A673 (cell line): ENCODE measurements at regions not wholly inside any gene's neighbourhood (a gene's known extent, or its start where the extent isn't known, plus 50 kb on each side); places are given as distances from the start of the nearest gene placed in this dataset.

ENCODE experiments used
- BruUV-seq: library from RNA; stranded (reverse); fragments of 400-500 nt; replicated peaks from 2 replicates; lab custom pipeline; 2021; lab: Mats Ljungman, UMichigan
- CTCF ChIA-PET: fragments of 300-600 bp; sonication (Branson Sonifier 250); formaldehyde crosslinking; loops from one replicate; lab custom pipeline; 2022; ENCODE audit warnings: antibody characterized with exemption; lab: Charles Lee
- POLR2A ChIA-PET: fragments of 300-600 bp; sonication (Branson Sonifier 250); formaldehyde crosslinking; loops from one replicate; lab custom pipeline; 2022; ENCODE audit warnings: antibody characterized with exemption; ENCODE audit not compliant: low non-redundant PET; lab: Charles Lee
- DNase-seq: peaks from one replicate; pipeline ENCODE4 v3.0.0-alpha.2; 2015; ENCODE audit warnings: low spot score
- H3K27ac ChIP-seq: fragments of 200-600 bp; sonication (generic); 2 replicates; pipeline ENCODE4 v1.5.1; 2016; ENCODE audit warnings: mixed run types, low read depth, mild to moderate bottlenecking, mixed read lengths, antibody characterized with exemption, low read length; ENCODE audit not compliant: poor library complexity, severe bottlenecking
- H3K27me3 ChIP-seq: fragments of 200-600 bp; sonication (generic); replicated peaks from 2 replicates; pipeline ENCODE4 v1.6.1; 2017; ENCODE audit warnings: mixed run types, low read depth, mild to moderate bottlenecking, mixed read lengths, antibody characterized with exemption, low read length; ENCODE audit not compliant: insufficient read depth, poor library complexity
- H3K36me3 ChIP-seq: fragments of 200-600 bp; sonication (generic); 2 replicates; pipeline ENCODE4 v1.6.1; 2016; ENCODE audit warnings: mixed run types, mild to moderate bottlenecking, mixed read lengths, antibody characterized with exemption, low read length; ENCODE audit not compliant: insufficient read depth, poor library complexity, severe bottlenecking
- H3K4me1 ChIP-seq: fragments of 200-600 bp; sonication (generic); 2 replicates; pipeline ENCODE4 v1.6.1; 2017; ENCODE audit warnings: mixed run types, mild to moderate bottlenecking, mixed read lengths, antibody characterized with exemption, low read length; ENCODE audit not compliant: insufficient read depth, poor library complexity, severe bottlenecking
- H3K4me3 ChIP-seq: fragments of 200-600 bp; sonication (generic); 2 replicates; pipeline ENCODE4 v1.5.1; 2016; ENCODE audit warnings: low read depth, mixed run types, mild to moderate bottlenecking, mixed read lengths, low read length; ENCODE audit not compliant: poor library complexity, severe bottlenecking
- H3K9me3 ChIP-seq: fragments of 200-600 bp; sonication (generic); 2 replicates; pipeline ENCODE4 v1.6.1; 2016; ENCODE audit warnings: mixed run types, low read depth, mild to moderate bottlenecking, mixed read lengths, antibody characterized with exemption, low read length; ENCODE audit not compliant: poor library complexity, severe bottlenecking
- EZH2 ChIP-seq: fragments of 200-600 bp; sonication (generic); IDR thresholded peaks from 2 replicates; pipeline ENCODE4 v1.6.1; 2017; ENCODE audit warnings: borderline replicate concordance, low read depth, mild to moderate bottlenecking, mixed read lengths, antibody characterized with exemption, low read length; ENCODE audit not compliant: poor library complexity, severe bottlenecking
- intact Hi-C: fragments of 100-400 bp; cut with micrococcal nuclease; formaldehyde crosslinking; loops from one replicate; pipeline ENCODE4 v1.10.0; 2022; ENCODE audit not compliant: unreplicated experiment
- TF ChIP-seq, protein P1 (sequence below): fragments of 300-800, 200-600 bp; sonication (generic); conservative IDR thresholded peaks from 2 replicates; pipeline ENCODE4 v1.5.1; 2017; ENCODE audit warnings: low read depth, mild to moderate bottlenecking, antibody characterized with exemption, low read length, moderate library complexity, mixed read lengths

DNA sequence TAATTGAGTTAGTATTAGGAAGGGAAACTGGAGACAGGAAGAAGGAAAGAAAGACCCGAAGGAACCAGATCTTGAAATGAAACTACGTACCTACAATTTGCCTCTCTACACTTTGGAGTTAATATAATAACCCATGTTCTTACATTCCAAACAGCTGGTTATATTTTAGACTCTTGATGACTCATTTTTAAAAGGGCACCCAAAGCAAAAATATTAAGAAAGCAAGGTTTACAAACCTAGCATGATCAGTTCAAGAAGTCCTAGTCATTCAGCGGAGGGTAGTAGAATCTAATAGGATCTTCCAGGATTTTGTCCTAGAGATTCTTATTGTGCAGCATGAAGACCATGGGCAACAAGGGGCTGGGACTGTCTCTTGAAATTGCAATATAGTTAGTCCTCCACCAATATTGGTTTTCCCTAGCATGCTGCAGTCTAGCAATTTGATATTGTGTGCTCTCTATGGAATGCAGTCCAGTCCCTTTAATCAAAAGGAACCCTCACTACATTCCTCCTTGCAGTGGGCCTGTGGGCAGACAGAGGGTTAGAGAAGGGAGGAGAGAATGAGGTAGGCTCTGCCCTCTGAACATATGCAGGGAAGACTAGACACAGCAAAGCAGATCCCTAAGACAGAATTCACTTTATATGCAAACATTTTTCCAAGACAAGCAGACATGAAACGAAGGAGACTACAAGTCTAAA, 230.3 kb downstream of the INHBA start:
- H3K27ac ChIP-seq: no peak overlapping the region
- no peaks in the 10 kb centered on the region for H3K27me3 ChIP-seq
- H3K36me3 ChIP-seq: no peaks in the 10 kb centered on the region
- H3K9me3 ChIP-seq: no peaks in the 10 kb centered on the region
- no peaks in the 10 kb centered on the region for H3K4me1 ChIP-seq
- BruUV-seq: no TSS peak
- DNase-seq: no peak
- H3K4me3 ChIP-seq: no peak overlapping the region
- no peak for TF ChIP-seq EZH2
- TF ChIP-seq, protein P1, sequence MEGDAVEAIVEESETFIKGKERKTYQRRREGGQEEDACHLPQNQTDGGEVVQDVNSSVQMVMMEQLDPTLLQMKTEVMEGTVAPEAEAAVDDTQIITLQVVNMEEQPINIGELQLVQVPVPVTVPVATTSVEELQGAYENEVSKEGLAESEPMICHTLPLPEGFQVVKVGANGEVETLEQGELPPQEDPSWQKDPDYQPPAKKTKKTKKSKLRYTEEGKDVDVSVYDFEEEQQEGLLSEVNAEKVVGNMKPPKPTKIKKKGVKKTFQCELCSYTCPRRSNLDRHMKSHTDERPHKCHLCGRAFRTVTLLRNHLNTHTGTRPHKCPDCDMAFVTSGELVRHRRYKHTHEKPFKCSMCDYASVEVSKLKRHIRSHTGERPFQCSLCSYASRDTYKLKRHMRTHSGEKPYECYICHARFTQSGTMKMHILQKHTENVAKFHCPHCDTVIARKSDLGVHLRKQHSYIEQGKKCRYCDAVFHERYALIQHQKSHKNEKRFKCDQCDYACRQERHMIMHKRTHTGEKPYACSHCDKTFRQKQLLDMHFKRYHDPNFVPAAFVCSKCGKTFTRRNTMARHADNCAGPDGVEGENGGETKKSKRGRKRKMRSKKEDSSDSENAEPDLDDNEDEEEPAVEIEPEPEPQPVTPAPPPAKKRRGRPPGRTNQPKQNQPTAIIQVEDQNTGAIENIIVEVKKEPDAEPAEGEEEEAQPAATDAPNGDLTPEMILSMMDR: no peak
- ChIA-PET CTCF (no interaction called here), POLR2A (no interaction called here)
- intact Hi-C loops: no loop called here

DNA sequence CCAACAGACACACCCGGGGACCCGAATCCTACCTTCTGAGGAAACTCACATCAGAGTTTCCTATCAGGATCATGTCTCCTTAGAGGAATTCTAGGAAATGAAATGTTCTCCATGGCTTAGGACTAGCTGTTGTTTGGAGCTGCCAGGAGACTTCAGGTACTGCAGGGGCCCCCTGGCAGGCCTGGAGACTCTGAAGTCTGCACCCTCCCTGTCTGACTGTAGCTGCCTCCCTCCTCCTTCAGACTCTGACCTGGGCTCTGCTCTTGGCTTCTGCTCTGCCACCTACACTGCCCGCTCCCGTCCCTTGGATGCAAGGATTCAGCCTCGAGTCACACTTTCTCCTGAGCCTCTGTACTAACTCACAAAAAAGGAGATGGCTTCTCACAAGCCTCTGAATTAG, 232.8 kb downstream of the INHBA start:
- Histone ChIP-seq H3K9me3 (no peaks in the 10 kb centered on the region), H3K4me3 (no peak overlapping the region), H3K27ac (no peak overlapping the region), H3K36me3 (no peaks in the 10 kb centered on the region), H3K4me1 (no peaks in the 10 kb centered on the region), H3K27me3 (no peaks in the 10 kb centered on the region)
- TF ChIP-seq, protein P1: no peak
- TF ChIP-seq EZH2: no peak
- no TSS peak for BruUV-seq
- intact Hi-C loops: no loop called here
- CTCF ChIA-PET: no interaction called here
- DNase-seq: no peak
- POLR2A ChIA-PET: no interaction called here

DNA sequence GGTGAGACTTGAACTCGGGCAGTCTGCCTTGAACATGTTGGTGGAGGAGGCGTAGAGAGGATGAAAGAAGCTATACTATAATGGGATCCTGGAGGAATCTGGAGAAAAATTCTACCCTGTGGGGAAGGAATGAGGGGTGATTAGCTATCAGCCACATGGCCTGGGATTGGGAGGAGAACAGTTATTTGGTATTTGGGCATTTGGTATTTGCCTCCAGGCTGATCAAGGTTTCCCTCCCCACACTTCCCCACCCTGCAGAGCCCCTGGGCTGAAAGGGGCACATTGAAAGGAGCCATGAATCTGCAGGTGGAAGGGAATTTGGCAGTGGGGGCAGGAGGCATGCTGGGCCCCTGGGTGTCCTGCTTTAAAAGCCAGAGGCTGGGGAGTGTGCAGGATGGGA, 235.3 kb downstream of the INHBA start:
- no peaks in the 10 kb centered on the region for H3K4me1 ChIP-seq
- POLR2A ChIA-PET: no interaction called here
- H3K4me3 ChIP-seq: no peak overlapping the region
- TF ChIP-seq, protein P1: no peak
- TF ChIP-seq EZH2: no peak
- H3K9me3 ChIP-seq: no peaks in the 10 kb centered on the region
- CTCF ChIA-PET: no interaction called here
- BruUV-seq: no TSS peak
- intact Hi-C loops: no loop called here
- H3K36me3 ChIP-seq: no peaks in the 10 kb centered on the region
- no peak overlapping the region for H3K27ac ChIP-seq
- no peaks in the 10 kb centered on the region for H3K27me3 ChIP-seq
- DNase-seq: no peak
